Body of pancreas (tissue), 4 donors: ENCODE measurements at regions not wholly inside any gene's neighbourhood (a gene's known extent, or its start where the extent isn't known, plus 50 kb on each side); places are given as distances from the start of the nearest gene placed in this dataset.

Source experiments
- POLR2A ChIP-seq, 3 donors: fragments of 450-650 bp; IDR thresholded peaks; one replicate each; pipeline ENCODE4 v1.6.1; 2016; ENCODE audit warnings: antibody characterized with exemption in 3 of 3, mild to moderate bottlenecking in 2 of 3
- TF ChIP-seq, protein P1 (sequence below), 7 experiments: fragments of 450-650 bp in 4 of 7; fragments of 200-600 bp in 3 of 7; sonication (generic) in 3 of 7; IDR thresholded peaks; one replicate each; pipeline ENCODE4 v1.5.1; 2016 to 2019; ENCODE audit warnings: antibody characterized with exemption in 7 of 7

DNA sequence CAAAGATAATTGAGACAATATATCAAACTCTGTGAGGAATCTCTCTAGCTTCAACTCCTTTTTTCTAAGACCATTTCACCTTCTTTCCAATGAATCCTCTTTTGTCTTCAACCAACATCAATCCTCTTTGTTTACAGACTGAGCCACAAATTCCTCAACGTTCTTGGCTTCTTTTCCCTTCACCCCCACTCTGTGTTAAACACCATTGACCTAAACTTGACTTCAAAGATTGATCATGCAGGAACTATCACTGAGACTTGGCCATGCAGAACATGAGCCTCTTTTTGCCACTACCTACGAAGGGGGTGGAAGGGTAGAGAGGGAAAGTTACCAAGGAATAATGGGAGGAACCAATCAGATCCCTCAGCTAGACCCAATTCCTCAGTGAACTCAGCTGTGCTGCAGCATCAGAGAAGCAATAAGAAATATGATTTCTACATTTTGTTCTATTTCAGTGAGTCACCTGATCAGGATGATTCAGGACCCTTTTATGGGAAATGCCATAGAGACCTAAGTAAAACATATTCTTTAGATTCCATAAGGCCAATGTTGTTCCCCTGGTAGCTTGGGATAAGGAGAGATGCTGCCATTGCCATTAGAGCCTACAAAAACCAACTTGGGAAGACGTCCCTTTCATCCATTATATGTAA, 187.7 kb upstream of the RGMB start:
- no peak for TF ChIP-seq POLR2A (IDR thresholded peaks at IDR 0.05)
- TF ChIP-seq, protein P1, sequence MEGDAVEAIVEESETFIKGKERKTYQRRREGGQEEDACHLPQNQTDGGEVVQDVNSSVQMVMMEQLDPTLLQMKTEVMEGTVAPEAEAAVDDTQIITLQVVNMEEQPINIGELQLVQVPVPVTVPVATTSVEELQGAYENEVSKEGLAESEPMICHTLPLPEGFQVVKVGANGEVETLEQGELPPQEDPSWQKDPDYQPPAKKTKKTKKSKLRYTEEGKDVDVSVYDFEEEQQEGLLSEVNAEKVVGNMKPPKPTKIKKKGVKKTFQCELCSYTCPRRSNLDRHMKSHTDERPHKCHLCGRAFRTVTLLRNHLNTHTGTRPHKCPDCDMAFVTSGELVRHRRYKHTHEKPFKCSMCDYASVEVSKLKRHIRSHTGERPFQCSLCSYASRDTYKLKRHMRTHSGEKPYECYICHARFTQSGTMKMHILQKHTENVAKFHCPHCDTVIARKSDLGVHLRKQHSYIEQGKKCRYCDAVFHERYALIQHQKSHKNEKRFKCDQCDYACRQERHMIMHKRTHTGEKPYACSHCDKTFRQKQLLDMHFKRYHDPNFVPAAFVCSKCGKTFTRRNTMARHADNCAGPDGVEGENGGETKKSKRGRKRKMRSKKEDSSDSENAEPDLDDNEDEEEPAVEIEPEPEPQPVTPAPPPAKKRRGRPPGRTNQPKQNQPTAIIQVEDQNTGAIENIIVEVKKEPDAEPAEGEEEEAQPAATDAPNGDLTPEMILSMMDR (IDR thresholded peaks at IDR 0.05), result no peak
